IPS-18c (cell line): ENCODE measurements at regions not wholly inside any gene's neighbourhood (a gene's known extent, or its start where the extent isn't known, plus 50 kb on each side); places are given as distances from the start of the nearest gene placed in this dataset.
"Not testable (repeated sequence)": the region's sequence is repeated elsewhere in the genome, so short reads cannot be mapped to it uniquely, and the experiment has no call there.

Source experiments
- H3K4me3 ChIP-seq: 2 replicates; pipeline ENCODE4 v1.7.0; 2013; ENCODE audit warnings: low read depth, mild to moderate bottlenecking, low read length, moderate library complexity; ENCODE audit not compliant: insufficient read depth
- H3K9me3 ChIP-seq: one replicate; pipeline ENCODE4 v1.6.1; 2013; ENCODE audit warnings: mild to moderate bottlenecking, low read length, moderate library complexity; ENCODE audit not compliant: control insufficient read depth, insufficient read depth

DNA sequence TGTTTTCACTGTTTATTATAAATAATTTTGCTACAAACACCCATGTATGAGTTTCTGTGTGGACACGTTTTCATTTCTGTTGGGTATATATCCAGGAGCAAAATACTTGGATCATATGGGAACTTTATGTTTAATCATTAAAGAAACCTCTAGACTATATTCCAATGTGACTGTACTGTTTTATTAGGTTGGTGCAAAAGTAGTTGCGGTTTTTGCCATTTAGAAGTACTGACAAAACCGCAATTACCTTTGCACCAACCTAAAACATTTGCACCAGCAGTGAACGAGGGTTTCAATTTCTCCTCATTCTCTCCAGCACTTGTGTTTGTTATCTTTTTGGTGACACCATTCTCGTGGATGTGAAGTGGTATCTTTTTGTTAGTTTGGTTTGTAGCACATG, 565.0 kb downstream of the TRIML1 start:
- no peaks in the 10 kb centered on the region for H3K9me3 ChIP-seq
- H3K4me3 ChIP-seq = no peak overlapping the region

DNA sequence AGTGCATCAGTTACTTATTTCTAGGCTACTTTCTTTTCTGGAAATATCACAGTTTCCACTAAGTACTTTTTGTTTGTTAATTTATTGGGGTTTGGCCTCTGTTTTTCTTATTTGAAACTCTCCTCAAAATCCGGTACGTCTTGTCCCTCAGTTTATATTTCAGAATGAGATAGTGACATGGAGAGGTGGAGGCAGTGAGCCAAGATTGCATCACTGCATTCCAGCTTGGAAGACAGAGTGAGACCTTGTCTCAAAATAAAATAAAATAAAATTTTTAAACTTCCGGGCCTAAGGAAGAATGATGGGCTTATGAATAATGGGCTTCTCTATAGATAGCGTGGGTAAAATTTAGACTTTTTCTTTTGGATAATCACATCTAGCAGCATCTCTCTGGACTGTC, 567.8 kb downstream of the TRIML1 start:
- Histone ChIP-seq H3K9me3 (no peaks in the 10 kb centered on the region), H3K4me3 (no peak overlapping the region)

DNA sequence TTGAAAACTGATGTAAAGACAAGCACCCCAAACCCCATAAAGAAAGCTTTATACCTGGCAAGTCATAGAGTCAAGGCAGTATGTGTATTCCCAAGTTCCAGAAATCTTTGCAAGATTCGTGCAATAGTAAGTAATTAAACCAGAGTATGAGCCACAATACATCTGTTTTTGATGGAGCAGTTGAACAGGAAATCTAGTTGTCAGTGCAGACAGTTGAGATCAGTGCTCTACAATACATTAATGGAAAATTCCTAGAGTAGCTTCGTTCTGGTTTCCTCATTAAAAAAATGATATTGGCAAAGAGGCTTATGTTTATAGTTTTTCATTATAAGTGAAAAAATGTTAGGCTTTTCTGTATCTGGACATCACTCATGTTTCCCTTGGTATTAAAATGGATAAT, 575.3 kb downstream of the TRIML1 start:
- H3K4me3 ChIP-seq = no peak overlapping the region
- H3K9me3 ChIP-seq = peaks cover 3% of the 10 kb centered on the region

DNA sequence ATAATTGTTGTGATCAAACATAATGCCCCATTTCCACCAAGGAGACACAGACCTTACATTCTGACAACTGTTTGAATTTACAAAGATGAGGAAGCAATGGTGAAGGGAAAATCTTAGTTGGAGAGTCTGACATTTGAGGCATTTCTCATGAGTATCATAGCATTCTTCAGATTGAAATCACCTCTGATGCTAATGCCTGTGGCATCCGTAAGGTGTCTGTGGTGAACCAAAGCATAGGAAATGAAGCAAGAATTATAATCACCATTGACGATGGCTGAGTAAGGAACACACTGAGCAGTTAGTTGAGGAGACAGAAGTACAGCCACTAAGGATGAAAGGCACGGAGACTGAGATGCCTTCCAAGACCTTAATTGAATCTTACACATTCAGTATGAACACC, 575.7 kb downstream of the TRIML1 start:
- Histone ChIP-seq H3K9me3 (peaks cover 3% of the 10 kb centered on the region), H3K4me3 (no peak overlapping the region)

GRCh38 chr4:188717661-188718060, 578.4 kb downstream of the TRIML1 start:
- Histone ChIP-seq H3K9me3 (peaks cover 7% of the 10 kb centered on the region), H3K4me3 (no peak overlapping the region)

GRCh38 chr4:188719794-188720193, 580.6 kb downstream of the TRIML1 start:
- peaks cover 4% of the 10 kb centered on the region for H3K9me3 ChIP-seq

DNA sequence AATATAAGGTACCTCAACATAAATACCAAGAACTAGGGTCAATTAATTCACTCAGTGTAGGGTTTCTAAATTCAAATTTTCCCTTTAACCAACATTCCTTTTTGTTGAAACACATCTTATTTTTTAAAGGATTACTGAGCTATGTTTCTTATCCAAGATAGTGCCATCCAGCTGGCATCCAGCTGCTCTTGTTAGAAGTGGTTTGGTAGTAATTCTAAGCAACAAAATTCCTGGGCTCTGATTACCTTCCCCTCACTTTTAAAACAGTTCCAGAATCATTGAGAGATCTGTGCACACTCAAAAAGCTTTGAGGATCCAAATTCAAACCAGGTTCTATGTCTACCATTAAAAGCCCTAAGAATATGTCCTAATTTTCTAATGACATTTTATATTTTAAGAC, 583.7 kb downstream of the TRIML1 start:
- no peak overlapping the region for H3K4me3 ChIP-seq
- peaks cover 4% of the 10 kb centered on the region for H3K9me3 ChIP-seq

More at GRCh38 chr4:188719794-188720193, 580.6 kb downstream of the TRIML1 start:
- no peak overlapping the region for H3K4me3 ChIP-seq

GRCh38 chr4:188727746-188728145, 588.5 kb downstream of the TRIML1 start:
- H3K9me3 ChIP-seq = no peaks in the 10 kb centered on the region
- no peak overlapping the region for H3K4me3 ChIP-seq

DNA sequence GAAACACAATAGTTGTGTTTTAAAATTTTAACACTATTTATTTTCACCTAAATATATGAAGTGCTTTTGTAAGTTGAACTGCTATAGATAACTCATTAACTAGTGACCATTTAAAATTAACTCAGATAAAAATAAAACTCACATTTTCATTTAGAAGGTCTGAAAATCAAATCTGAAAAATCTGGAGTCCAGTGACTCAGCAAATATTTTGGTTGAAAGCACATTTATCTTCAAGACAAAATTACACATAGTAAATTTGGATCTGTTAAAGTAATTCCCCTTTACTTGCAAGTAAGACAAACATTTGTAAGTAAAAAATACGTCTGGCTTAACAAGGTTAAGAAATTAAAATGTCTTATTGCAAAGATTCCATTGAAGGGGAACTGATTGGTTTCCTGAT, 589.1 kb downstream of the TRIML1 start:
- Histone ChIP-seq H3K9me3 (no peaks in the 10 kb centered on the region), H3K4me3 (no peak overlapping the region)

DNA sequence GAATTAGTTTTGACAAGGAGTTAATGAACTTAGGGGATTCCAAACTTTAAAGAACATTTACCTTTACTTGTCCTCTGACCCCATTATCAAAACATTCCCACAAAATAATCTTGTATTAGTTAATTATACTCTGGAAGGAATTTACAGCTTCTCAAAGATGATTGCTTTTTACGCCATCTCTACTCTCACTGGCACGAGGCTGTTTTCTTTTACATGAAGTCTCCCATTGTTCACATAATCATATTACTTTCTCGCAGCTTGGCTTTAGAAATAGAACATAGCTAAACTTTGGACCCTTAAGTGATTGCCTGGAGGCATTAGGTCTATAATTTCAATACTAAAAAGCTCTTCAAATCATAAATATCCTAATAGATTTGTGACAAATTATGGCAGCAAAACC, 592.9 kb downstream of the TRIML1 start:
- Histone ChIP-seq H3K4me3 (no peak overlapping the region), H3K9me3 (no peaks in the 10 kb centered on the region)

DNA sequence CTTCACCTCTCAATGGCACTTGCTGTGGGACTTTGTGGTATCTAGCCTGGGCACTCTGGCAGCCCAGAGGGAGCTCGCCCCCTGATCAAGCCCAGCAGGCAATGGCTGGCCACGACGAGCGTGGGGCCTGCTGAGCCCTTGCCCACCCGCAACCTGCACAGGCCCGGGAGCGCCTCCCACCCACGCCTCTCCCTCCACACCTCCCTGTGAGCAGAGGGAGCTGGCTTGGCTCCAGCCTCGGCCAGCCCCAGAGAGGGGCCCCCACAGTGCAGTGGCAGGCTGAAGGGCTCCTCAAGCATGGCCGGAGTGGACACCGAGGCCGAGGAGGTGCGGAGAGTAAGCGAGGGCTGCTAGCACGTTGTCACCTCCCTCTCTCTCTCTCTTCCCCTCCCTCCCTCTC, 595.8 kb downstream of the TRIML1 start:
- no peaks in the 10 kb centered on the region for H3K9me3 ChIP-seq
- H3K4me3 ChIP-seq = no peak overlapping the region

- H3K9me3 ChIP-seq = no peaks in the 10 kb centered on the region
Measured at GRCh38 chr4:188737251-188738002, 598.2 kb downstream of the TRIML1 start.

GRCh38 chr4:188738290-188738689, 599.0 kb downstream of the TRIML1 start:
- H3K4me3 ChIP-seq = peak overlapping the region; percentile 38; the same call in 1 of the 2 replicates
- H3K9me3 ChIP-seq = not testable (repeated sequence)

More at GRCh38 chr4:188737251-188738002, 598.2 kb downstream of the TRIML1 start:
- no peak overlapping the region for H3K4me3 ChIP-seq

GRCh38 chr4:188740172-188740571, 600.9 kb downstream of the TRIML1 start:
- H3K9me3 ChIP-seq, H3K4me3 ChIP-seq: not testable (repeated sequence)

GRCh38 chr4:188740791-188741190, 601.5 kb downstream of the TRIML1 start:
- H3K9me3 ChIP-seq, H3K4me3 ChIP-seq: not testable (repeated sequence)

DNA sequence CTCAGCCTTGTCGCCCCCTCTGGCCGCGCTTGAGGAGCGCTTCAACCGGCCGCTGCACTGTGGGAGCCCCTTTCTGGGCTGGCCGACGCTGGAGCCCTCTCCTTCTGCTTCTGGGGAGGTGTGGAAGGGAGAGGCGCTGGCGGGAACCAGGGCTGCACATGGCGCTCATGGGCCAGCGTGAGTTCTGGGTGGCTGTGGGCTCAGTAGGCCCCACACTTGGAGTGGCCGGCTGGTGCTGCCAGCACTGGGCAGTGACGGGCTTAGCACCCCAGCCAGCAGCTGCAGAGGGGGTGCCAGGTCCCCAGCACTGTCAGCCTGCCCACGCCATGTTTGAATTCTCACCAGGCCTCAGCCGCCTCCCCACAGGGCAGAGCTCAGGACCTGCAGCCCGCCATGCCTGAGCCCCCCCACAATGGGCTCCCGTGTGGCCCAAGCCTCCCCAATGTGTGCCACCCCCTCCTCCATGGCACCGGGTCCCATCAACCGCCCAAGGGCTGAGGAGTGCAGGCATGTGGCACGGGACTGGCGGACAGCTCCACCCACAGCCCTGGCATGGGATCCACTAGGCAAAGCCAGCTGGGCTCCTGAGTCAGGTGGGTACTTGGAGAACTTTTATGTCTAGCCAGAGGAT, 615.2 kb downstream of the TRIML1 start:
- peaks cover 7% of the 10 kb centered on the region for H3K9me3 ChIP-seq

GRCh38 chr4:188767496-188767895, 628.3 kb downstream of the TRIML1 start:
- no peaks in the 10 kb centered on the region for H3K9me3 ChIP-seq
- no peak overlapping the region for H3K4me3 ChIP-seq

More for the DNA sequence above, 615.2 kb downstream of the TRIML1 start:
- no peak overlapping the region for H3K4me3 ChIP-seq

DNA sequence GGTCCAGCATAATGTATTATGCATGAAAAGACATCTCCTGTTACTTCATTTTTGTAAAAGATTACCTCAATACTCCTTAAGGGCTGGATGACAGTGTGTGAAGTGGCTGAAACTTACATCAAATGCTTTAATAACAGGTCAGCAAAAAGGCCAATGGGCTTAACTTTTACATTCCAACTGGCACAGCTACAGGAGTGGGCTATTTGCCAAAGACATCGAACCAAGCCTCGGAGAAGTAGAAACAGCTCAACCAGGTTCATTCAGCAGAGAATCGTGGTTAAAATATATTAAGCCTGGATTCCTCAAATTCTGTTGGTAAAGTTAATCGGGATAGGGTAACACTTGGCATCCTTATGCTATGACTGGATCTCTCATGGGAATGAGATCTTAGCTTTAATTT, 639.7 kb downstream of the TRIML1 start:
- H3K9me3 ChIP-seq = no peaks in the 10 kb centered on the region
- no peak overlapping the region for H3K4me3 ChIP-seq
